Left cardiac atrium (tissue), 4 donors: ENCODE measurements at regions not wholly inside any gene's neighbourhood (a gene's known extent, or its start where the extent isn't known, plus 50 kb on each side); places are given as distances from the start of the nearest gene placed in this dataset.
"Not testable (repeated sequence)": the region's sequence is repeated elsewhere in the genome, so short reads cannot be mapped to it uniquely, and the experiment has no call there.

ENCODE experiments used
- ATAC-seq, 2 donors: fragments of 200-7000 bp; cut with Tn5 transposase; one replicate each; pipeline ENCODE4 v1.9.1; 2020; ENCODE audit warnings: mild to moderate bottlenecking in 2 of 2, moderate library complexity in 2 of 2
- DNase-seq: peaks from one replicate; pipeline ENCODE4 v3.0.0-alpha.2; 2020
- intact Hi-C, 2 donors: fragments of 100-400 bp; cut with DNase I; formaldehyde crosslinking; loops; one replicate each; pipeline versions ENCODE4 v1.14.1 to v1.15.1; 2022 to 2023
- donor health status: DM: no; HTN: yes; CAD: no.
- donor health status: DM: no; HTN: yes; CAD: no; lungs with severe emphysema.
- donor health status: DM: yes; HTN: yes; CAD: no.
- donor health status: Dilated cardiomyopathy.

DNA sequence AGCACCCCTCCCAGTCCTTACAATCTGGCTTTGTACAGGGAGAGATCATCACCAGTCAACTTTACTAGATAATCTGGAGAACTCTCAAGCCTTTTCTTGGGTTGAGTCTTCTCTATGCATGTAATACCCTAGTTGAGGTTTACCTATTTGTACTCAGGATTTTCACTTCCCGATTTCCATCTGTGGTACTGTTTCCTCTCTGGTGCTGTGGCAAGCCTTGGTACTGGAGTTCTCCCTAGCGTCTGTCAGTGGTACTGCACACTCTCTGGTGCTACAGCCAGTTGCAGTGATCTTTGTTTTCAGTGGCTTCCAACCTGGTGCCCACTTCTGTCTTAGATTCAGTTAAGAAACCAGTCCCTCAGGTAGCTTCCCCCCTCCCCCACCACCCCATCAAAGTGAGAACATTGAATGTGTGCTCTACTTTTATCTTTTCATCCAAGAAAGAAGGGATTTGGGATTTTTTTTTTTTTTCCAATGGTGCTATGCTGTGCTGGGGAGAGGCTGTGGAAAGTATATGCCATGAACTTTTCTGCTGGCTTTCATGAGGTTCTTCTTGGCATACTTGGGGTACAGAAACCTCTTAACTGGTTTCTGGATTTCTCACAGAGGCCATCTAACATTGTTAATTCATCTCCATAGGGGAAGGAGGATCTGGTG is 69.4 kb upstream of the EVL start:
- intact Hi-C loops, result no loop called here
- peak; percentile 63 to 78 for ATAC-seq

DNA sequence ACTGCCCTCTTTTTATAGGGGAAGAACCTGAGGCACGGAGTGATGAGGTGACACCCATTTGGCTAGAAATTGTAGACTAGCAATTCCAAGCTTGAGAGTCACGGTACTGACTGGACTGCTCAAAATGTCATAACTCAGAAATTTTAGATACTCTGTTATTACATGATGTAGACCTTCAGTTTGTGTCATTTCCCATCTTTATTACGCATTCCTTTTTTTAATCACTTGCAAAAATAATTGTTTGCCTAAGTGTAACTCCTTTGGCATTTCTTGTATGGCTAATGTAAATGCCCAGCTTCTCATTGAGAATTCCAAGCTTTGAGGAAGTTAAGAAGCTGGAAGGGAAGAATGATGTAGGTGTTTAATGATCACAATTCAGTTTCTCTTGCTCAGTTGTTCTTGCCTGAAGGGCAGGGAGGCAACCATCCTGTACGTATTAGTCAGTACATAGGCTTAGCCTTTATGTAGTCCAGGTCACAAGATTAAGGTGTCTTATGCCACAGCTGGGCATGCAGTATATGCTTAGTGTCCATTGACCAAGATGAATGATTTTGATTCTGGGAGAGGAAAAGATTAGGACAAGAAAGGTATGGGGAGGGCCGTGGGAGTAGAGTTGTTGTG is 68.2 kb upstream of the EVL start:
- intact Hi-C loops, result no loop called here
- DNase-seq (no peak), ATAC-seq (no peak)

More for the DNA sequence above, 69.4 kb upstream of the EVL start:
- DNase-seq, result peak; percentile 56

DNA sequence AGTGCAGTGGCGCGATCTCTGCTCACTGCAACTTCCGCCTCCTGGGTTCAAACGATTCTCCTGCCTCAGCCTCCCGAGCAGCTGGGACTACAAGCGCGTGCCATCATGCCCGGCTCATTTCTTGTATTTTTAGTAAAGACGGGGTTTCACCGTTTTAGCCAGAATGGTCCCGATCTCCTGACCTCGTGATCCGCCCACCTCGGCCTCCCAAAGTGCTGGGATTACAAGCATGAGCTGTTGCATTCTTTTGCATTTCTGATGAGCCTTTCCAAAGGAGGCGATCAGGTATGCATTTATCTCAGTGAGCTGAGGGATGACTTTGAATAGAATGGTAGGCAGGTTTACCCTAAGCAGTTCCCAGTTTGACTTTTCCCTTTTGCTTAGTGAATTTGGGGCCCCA is 64.8 kb upstream of the EVL start:
- intact Hi-C loops, ATAC-seq: not testable (repeated sequence)

DNA sequence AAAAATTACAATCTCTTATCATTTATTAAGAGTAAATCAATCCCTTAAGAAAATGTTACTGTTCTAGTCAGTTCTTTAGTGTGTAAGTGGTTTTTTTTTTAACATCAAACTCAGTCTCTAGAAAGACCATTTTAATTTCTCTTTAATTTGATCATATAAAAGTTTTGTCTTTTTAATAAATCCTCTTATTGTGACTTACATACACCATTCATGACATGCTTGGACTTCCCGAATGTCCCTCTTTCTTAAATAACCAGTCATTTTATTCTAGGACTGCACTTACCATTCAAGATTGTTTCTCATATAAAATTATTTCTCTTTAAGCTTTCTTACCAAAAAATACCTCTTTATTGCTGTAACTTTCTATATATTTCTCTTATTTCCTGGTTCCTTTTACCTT is 60.8 kb upstream of the EVL start:
- no peak for ATAC-seq
- no peak for DNase-seq
- intact Hi-C loops, result no loop called here

More for the DNA sequence above, 64.8 kb upstream of the EVL start:
- DNase-seq, result not testable (repeated sequence)

DNA sequence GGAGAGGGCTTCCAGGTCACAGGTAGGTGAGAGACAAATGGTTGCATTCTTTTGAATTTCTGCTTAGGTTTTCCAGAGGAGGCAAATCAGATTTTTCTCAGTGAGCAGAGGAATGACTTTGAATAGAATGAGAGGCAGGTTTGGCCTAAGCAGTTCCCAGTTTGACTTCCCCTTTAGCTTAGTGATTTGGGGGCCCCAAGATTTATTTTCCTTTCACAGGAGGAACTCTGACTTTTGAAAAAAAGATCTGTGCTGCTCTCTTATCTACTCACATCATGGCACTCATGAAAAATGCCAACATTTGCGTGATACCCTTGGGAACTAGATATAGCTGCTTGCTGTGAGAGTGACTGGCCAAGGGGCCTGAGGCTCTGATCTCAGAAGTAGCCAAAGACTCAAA is 58.0 kb upstream of the EVL start:
- ATAC-seq (no peak), DNase-seq (no peak)
- intact Hi-C loops, result no loop called here

DNA sequence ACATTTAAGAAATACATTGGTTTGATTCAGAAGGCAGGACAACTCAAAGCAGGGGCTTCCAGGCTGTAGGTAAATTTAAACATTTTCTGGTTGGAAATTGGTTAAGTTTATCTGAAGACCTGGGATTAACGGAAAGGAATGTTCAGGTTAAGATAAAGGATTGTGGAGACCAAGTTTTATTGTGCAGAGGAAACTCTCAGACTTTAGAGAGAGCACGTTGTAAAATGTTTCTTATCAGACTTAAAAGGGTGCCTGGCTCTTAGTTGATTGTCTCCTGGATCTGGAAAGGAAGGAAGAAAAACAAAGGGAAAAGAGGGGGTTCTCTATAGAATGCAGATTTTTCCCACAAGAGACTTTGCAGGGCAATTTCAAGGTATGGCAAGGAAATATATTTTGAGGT is 55.4 kb upstream of the EVL start:
- DNase-seq, intact Hi-C loops, ATAC-seq: not testable (repeated sequence)

DNA sequence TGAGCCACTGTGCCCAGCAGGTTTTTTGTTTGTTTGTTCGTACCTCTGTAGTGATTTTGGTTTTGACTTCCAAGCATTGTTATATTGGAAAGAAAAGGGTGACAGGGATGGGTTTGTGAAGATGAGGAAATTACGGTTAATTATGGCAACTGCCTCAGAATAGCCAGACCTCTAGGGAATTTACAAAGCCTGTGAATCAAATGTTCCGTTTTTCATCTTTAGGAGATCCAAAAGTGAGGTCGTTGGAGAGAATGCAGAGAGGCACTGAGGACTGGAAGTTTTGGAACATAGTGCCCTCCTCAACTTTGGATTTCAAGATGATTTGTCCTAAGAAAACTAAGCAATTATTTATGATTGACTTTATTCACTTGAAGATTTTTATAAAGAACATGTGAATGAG is 54.5 kb upstream of the EVL start:
- DNase-seq (no peak), ATAC-seq (no peak)
- intact Hi-C loops, result no loop called here

DNA sequence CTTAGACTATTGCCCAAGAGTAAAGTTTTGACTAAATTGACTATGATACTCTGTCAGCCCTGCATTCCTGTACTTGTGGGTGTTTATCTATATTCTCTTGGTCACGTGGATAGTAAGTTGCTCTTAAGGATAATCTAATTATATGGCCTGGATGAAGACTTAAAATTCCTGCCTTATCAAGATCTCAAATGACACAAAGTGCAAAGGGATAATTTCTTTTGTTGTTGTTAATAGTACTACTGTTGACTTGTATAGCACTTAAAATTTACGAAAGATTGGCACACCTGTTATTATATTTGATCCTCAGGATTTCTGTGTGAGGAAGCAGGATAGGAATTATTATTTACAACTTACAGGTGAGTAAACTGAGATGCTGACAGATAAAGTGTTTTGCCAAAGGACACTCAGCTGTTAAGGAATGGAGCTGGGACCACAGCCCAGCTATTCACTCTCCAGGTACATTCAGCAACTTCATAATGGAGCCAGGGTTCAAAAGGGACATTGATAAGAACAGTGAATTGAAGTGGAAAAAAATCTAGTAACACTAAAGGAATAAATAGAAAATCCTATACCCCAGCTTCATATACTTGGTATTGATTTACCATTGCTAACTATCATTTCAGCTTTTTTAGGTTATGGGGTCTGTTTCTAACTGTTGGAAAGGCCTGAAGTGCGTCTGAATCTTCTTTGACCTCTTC is 53.4 kb upstream of the EVL start:
- no peak for DNase-seq
- intact Hi-C loops, result no loop called here
- no peak for ATAC-seq

DNA sequence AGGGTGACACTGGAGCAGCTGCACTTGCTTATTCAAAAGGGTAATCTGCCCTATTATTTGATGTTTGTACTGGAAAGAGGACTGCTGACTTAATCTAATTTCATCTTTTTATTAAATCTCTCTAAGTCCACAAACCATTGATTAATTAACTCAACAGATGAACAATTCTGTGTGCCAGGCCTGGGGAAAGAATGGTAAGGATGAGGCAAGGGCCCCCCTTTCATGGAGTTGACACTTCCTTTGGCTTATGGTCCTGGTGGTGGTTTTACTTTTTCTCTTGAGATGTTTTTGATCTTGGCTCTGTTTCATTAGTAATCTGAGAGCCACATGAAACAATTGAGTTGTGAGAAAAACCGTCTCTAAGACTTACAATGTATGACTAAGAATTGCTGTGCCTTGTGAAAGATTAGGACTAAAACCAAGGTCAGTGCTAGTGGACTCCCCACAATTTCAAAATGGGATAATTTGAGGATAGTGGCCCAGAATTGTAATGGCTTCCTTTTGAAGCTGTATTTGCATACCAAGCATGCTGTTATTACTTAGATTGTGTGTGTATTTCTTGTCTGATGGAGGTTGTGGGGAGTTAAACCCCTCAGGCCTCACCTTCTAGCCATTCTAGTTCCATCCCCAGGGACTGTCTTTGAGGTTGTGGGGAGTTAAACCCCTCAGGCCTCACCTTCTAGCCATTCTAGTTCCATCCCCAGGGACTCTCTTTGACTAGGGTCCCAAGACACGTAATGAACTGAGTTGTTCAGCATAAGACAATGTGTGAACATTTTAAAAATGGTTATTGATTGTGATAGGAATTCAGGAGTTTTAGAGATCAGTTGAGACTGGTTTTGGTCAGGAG is 52.5 kb upstream of the EVL start:
- intact Hi-C loops, result no loop called here
- DNase-seq, result no peak
- ATAC-seq, result no peak

DNA sequence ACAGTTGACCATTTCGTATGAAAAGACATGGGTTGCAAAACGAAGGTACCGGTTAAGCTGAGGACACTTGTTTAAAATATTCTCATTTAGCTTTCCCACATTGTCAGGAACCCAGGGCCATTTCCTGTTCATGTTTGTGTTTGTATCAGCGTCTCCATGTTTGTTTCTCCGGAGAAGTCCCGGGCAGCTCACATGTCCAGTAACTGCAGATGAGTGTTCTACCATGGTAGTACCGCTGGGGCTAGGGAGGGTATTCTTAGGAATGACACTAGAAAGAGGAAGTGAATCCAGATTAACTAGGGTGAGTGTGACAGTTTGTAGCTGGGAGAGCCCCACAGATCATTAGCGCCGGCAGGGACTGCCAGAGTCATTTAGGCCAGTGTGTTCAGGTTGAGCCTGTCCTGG is 50.0 kb upstream of the EVL start:
- ATAC-seq, result no peak
- intact Hi-C loops, result no loop called here
- DNase-seq, result no peak
